ENCODE measurements at regions not wholly inside any gene's neighbourhood (a gene's known extent, or its start where the extent isn't known, plus 50 kb on each side); places are given as distances from the start of the nearest gene placed in this dataset.

- TF ChIP-seq SIN3A (conservative IDR thresholded peaks at IDR 0.05 in 1 of 2, IDR thresholded peaks at IDR 0.05 in 1 of 2; ENCODE audit: low read depth in 1 of 2, low read length in 2 of 2) = no peak
- no peak for TF ChIP-seq RXRA (IDR thresholded peaks at IDR 0.05; ENCODE audit: insufficient read depth, low read depth, low read length)
- no peak for TF ChIP-seq BCL11A (IDR thresholded peaks at IDR 0.05; ENCODE audit: low read depth in 2 of 2, low read length in 2 of 2)
- TF ChIP-seq CBX5 (IDR thresholded peaks at IDR 0.05; ENCODE audit: low read depth, low read length) = no peak
- TF ChIP-seq YY1 (IDR thresholded peaks at IDR 0.05; ENCODE audit: low read depth, low read length) = no peak
- TF ChIP-seq TAF1 (IDR thresholded peaks at IDR 0.05; ENCODE audit: low read depth, low read length) = no peak
- no peak for TF ChIP-seq NANOG (IDR thresholded peaks at IDR 0.05; ENCODE audit: insufficient read depth, low read depth, low read length, poor library complexity, severe bottlenecking)
- TF ChIP-seq EGR1 (IDR thresholded peaks at IDR 0.05; ENCODE audit: borderline replicate concordance, low read depth, low read length) = no peak
- no peak for TF ChIP-seq USF2 (IDR thresholded peaks at IDR 0.05; ENCODE audit: low read length)
- no peak for TF ChIP-seq SAP30 (IDR thresholded peaks at IDR 0.05; ENCODE audit: insufficient read depth, insufficient replicate concordance, low read length)
- no peak for TF ChIP-seq FOSL1 (IDR thresholded peaks at IDR 0.05; ENCODE audit: insufficient read depth, low read depth, low read length)
- TF ChIP-seq NRF1 (IDR thresholded peaks at IDR 0.05; ENCODE audit: low read depth, low read length) = no peak
- no peak for TF ChIP-seq TBP (IDR thresholded peaks at IDR 0.05; ENCODE audit: low read depth, low read length)
- no peak for TF ChIP-seq CREB1 (IDR thresholded peaks at IDR 0.05)
- Histone ChIP-seq H2BK12ac (ENCODE audit: low read depth, low read length) (no peak overlapping the region), H3K4ac (replicated peaks; ENCODE audit: insufficient read length, low read depth, low read length) (no peak overlapping the region), H3K9me3 (ENCODE audit: insufficient read depth in 2 of 2, low read depth in 1 of 2, low read length in 1 of 2) (no peaks in the 10 kb centered on the region), H3K23me2 (ENCODE audit: low read depth, low read length) (no peaks in the 10 kb centered on the region), H2AFZ (ENCODE audit: low read length) (no peak overlapping the region), H2BK20ac (ENCODE audit: low read length) (no peak overlapping the region), H3K56ac (replicated peaks; ENCODE audit: insufficient read length, low read depth, low read length) (no peak overlapping the region), H3K9ac (replicated peaks in 1 of 4; ENCODE audit: extremely low read depth in 1 of 4, low read depth in 3 of 4, low read length in 3 of 4) (no peak overlapping the region), H3K4me2 (ENCODE audit: insufficient read depth in 1 of 2, low read depth in 2 of 2, low read length in 2 of 2) (no peak overlapping the region), H2BK120ac (replicated peaks; ENCODE audit: low read depth, low read length) (no peak overlapping the region), H2AK5ac (ENCODE audit: low read depth, low read length) (no peak overlapping the region), H3K79me2 (ENCODE audit: control insufficient read depth in 1 of 2, insufficient read depth in 2 of 2, low read length in 2 of 2) (no peaks in the 10 kb centered on the region), H4K91ac (replicated peaks; ENCODE audit: insufficient read length, low read length) (no peak overlapping the region), H3K27me3 (replicated peaks in 1 of 4; ENCODE audit: control insufficient read depth in 3 of 4, extremely low read depth in 1 of 4, insufficient read depth in 3 of 4, low read length in 3 of 4) (no peaks in the 10 kb centered on the region), H4K8ac (ENCODE audit: extremely low read depth, insufficient read depth, low read length) (no peak overlapping the region), H3K18ac (ENCODE audit: extremely low read depth, low read length) (no peak overlapping the region), H3K79me1 (ENCODE audit: low read depth, low read length) (no peaks in the 10 kb centered on the region), H3K14ac (ENCODE audit: insufficient read length) (no peak overlapping the region), H3K23ac (ENCODE audit: insufficient read length) (no peak overlapping the region), H2BK5ac (ENCODE audit: low read depth, low read length) (no peak overlapping the region), H3K27ac (ENCODE audit: low read depth, low read length) (no peak overlapping the region), H3K36me3 (ENCODE audit: control insufficient read depth in 2 of 4, insufficient read depth in 4 of 4, low read length in 3 of 4) (no peaks in the 10 kb centered on the region), H2BK15ac (ENCODE audit: low read length) (no peak overlapping the region), H3K4me1 (replicated peaks in 1 of 4; ENCODE audit: control insufficient read depth in 3 of 4, insufficient read depth in 4 of 4, low read length in 3 of 4) (peaks cover 0 to 2% (median 1%) of the 10 kb centered on the region in 4 experiments; a peak in 4 of 7 replicates), H4K20me1 (replicated peaks in 1 of 2; ENCODE audit: control insufficient read depth in 1 of 2, insufficient read depth in 2 of 2, low read length in 2 of 2) (no peaks in the 10 kb centered on the region), H3K4me3 (ENCODE audit: extremely low read depth in 1 of 4, insufficient read depth in 2 of 4, low read depth in 3 of 4, low read length in 4 of 4) (no peak overlapping the region), H4K5ac (ENCODE audit: insufficient read length, low read depth, low read length) (no peak overlapping the region)
- POLR2A ChIA-PET (ENCODE audit: partially characterized antibody) = no interaction called here
- WGBS, 2 experiments (ENCODE audit: extremely low coverage in 1 of 2, insufficient coverage in 1 of 2, insufficient read length in 1 of 2, insufficient replicate concordance in 2 of 2, low coverage in 1 of 2, low lambda C conversion rate in 2 of 2, missing lambda C conversion rate in 1 of 2) = 96 to 100% methylated on average over 1 of the region's 1 CpG
- CTCF ChIA-PET (ENCODE audit: partially characterized antibody) = no interaction called here
- FAIRE-seq (no peak), DNase-seq (ENCODE audit: low read depth in 1 of 2, low spot score in 2 of 2) (no peak)
Measured at GRCh38 chr13:104632736-104633135, 1566.5 kb upstream of the SLC10A2 start.
